ENCODE measurements at regions not wholly inside any gene's neighbourhood (a gene's known extent, or its start where the extent isn't known, plus 50 kb on each side); places are given as distances from the start of the nearest gene placed in this dataset.

- Mint-ChIP-seq H3K4me3 (no peak overlapping the region), H3K27me3 (no peaks in the 10 kb centered on the region), H3K9me3 (peaks cover 5% of the 10 kb centered on the region), H3K4me1 (ENCODE audit: unreplicated experiment) (peaks cover 28% of the 10 kb centered on the region), H3K36me3 (no peaks in the 10 kb centered on the region), H3K27ac (no peak overlapping the region)
- DNase-seq (ENCODE audit: extremely low spot score, unreplicated experiment) = no peak
- TF ChIP-seq, protein P1, sequence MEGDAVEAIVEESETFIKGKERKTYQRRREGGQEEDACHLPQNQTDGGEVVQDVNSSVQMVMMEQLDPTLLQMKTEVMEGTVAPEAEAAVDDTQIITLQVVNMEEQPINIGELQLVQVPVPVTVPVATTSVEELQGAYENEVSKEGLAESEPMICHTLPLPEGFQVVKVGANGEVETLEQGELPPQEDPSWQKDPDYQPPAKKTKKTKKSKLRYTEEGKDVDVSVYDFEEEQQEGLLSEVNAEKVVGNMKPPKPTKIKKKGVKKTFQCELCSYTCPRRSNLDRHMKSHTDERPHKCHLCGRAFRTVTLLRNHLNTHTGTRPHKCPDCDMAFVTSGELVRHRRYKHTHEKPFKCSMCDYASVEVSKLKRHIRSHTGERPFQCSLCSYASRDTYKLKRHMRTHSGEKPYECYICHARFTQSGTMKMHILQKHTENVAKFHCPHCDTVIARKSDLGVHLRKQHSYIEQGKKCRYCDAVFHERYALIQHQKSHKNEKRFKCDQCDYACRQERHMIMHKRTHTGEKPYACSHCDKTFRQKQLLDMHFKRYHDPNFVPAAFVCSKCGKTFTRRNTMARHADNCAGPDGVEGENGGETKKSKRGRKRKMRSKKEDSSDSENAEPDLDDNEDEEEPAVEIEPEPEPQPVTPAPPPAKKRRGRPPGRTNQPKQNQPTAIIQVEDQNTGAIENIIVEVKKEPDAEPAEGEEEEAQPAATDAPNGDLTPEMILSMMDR (conservative IDR thresholded peaks at IDR 0.05) = no peak
These were observed 227.0 kb downstream of the DKK1 start for GRCh38 chr10:52541006-52541473.

GRCh38 chr10:52542906-52543305 is 228.8 kb downstream of the DKK1 start:
- DNase-seq (ENCODE audit: extremely low spot score, unreplicated experiment) = no peak
- Mint-ChIP-seq H3K27me3 (no peaks in the 10 kb centered on the region), H3K4me3 (no peak overlapping the region), H3K9me3 (no peaks in the 10 kb centered on the region), H3K27ac (no peak overlapping the region), H3K36me3 (no peaks in the 10 kb centered on the region), H3K4me1 (ENCODE audit: unreplicated experiment) (peaks cover 28% of the 10 kb centered on the region)
- TF ChIP-seq, protein P1 (conservative IDR thresholded peaks at IDR 0.05) = no peak

DNA sequence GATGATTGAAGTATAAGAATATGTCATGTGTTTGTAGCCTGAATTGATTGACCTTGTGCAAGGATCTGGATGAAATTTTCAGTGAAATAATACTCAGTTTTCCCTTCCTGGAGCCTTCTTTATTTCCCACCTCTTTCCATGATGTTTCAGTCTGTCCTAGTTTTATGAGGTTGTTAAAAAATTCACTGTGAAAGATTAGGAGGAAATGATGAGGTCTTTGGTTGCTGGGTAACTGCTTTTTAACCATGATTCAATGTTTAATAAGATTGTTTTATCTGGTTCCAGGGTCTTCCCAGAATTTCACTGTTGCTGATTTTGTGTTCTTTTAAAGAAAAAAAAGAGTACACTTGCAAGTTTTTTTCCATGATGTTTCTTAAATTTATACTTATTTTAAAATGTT is 221.5 kb downstream of the MBL2 start:
- no peaks in the 10 kb centered on the region for H3K36me3 Mint-ChIP-seq
- H3K4me1 Mint-ChIP-seq (ENCODE audit: unreplicated experiment) = no peaks in the 10 kb centered on the region
- H3K27ac Mint-ChIP-seq = no peak overlapping the region
- no peak for DNase-seq (ENCODE audit: extremely low spot score, unreplicated experiment)
- no peaks in the 10 kb centered on the region for H3K27me3 Mint-ChIP-seq
- no peaks in the 10 kb centered on the region for H3K9me3 Mint-ChIP-seq
- TF ChIP-seq, protein P1 (conservative IDR thresholded peaks at IDR 0.05) = no peak
- H3K4me3 Mint-ChIP-seq = no peak overlapping the region

DNA sequence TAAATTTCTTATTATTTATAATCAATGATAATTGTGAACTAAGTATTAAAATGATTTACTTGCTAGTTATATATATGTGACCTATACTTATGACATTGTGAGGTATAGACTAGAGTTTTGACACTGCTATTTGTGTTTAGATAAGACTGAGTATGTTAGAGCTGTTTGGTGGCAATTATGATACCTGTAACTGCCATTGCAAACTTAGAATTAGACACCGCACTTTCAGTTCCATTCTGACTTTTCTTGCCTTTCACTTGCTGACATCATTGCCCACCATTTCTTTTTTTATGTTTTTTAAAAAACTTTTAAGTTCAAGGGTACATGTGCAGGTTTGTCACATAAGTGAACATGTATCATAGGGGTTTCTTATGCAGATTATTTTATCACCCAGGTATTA is 214.5 kb downstream of the MBL2 start:
- Mint-ChIP-seq H3K27ac (no peak overlapping the region), H3K9me3 (no peaks in the 10 kb centered on the region), H3K27me3 (no peaks in the 10 kb centered on the region), H3K36me3 (no peaks in the 10 kb centered on the region), H3K4me1 (ENCODE audit: unreplicated experiment) (no peaks in the 10 kb centered on the region), H3K4me3 (no peak overlapping the region)
- no peak for DNase-seq (ENCODE audit: extremely low spot score, unreplicated experiment)
- TF ChIP-seq, protein P1 (conservative IDR thresholded peaks at IDR 0.05) = no peak

GRCh38 chr10:52561322-52561721 is 211.3 kb downstream of the MBL2 start:
- Mint-ChIP-seq H3K36me3 (no peaks in the 10 kb centered on the region), H3K27ac (no peak overlapping the region), H3K4me1 (ENCODE audit: unreplicated experiment) (no peaks in the 10 kb centered on the region), H3K27me3 (no peaks in the 10 kb centered on the region), H3K9me3 (no peaks in the 10 kb centered on the region), H3K4me3 (no peak overlapping the region)
- TF ChIP-seq, protein P1 (conservative IDR thresholded peaks at IDR 0.05) = no peak
- DNase-seq (ENCODE audit: extremely low spot score, unreplicated experiment) = no peak

DNA sequence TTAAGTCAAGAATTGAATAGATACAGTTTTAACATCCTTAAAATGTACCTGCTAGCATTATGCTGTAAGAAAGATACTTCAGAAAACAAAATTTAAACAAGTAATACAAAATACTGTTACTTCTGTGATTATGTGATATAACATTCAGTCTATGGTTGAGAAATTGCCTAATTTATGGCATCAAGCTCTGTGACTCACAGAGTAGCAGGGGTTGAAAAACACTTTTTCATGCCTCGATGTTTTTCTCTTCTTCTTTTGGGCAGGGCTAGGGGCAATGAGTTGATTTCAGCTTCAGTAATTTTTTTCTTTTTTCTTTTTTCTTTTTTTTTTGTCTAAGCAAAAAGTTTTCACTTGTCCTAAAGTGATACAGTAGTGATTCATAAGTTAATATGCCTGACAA is 209.2 kb downstream of the MBL2 start:
- Mint-ChIP-seq H3K27ac (no peak overlapping the region), H3K36me3 (no peaks in the 10 kb centered on the region), H3K9me3 (no peaks in the 10 kb centered on the region), H3K27me3 (no peaks in the 10 kb centered on the region), H3K4me3 (no peak overlapping the region), H3K4me1 (ENCODE audit: unreplicated experiment) (no peaks in the 10 kb centered on the region)
- TF ChIP-seq, protein P1 (conservative IDR thresholded peaks at IDR 0.05) = no peak
- no peak for DNase-seq (ENCODE audit: extremely low spot score, unreplicated experiment)

All from type B pancreatic cell (in vitro differentiated cells).